ENCODE measurements at regions not wholly inside any gene's neighbourhood (a gene's known extent, or its start where the extent isn't known, plus 50 kb on each side); places are given as distances from the start of the nearest gene placed in this dataset.

DNA sequence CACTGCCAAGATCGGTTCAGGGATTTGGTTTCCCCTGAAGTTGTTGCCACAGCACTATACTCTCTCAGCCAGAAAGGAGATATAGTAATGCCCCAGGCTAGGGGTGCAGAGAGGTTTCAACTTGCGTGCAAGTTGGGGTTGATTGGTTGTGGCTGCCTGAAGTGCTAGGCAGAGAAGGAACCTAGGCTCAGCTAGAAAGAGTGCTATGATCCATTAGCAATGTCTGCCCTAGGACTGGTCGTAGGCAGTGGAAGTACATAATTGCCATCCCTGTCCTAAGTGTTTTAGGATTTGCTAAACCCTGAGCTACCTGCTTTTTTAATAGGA, 136.6 kb upstream of the SMIM23 start:
- no peaks in the 10 kb centered on the region for H3K4me1 ChIP-seq (ENCODE audit: control insufficient read depth, insufficient read depth, low read length)
- H3K27ac ChIP-seq (ENCODE audit: low read length), result no peak overlapping the region
- no peak for DNase-seq (ENCODE audit: low read depth, low spot score)
- no TSS peak for BruUV-seq (replicated peaks)
- H3K9me3 ChIP-seq (ENCODE audit: control insufficient read depth, insufficient read depth, low read depth, low read length), result no peaks in the 10 kb centered on the region; the same call in 1 of the 2 replicates
- intact Hi-C loops (cut with micrococcal nuclease; ENCODE audit: unreplicated experiment), result no loop called here
- TF ChIP-seq, protein P1, sequence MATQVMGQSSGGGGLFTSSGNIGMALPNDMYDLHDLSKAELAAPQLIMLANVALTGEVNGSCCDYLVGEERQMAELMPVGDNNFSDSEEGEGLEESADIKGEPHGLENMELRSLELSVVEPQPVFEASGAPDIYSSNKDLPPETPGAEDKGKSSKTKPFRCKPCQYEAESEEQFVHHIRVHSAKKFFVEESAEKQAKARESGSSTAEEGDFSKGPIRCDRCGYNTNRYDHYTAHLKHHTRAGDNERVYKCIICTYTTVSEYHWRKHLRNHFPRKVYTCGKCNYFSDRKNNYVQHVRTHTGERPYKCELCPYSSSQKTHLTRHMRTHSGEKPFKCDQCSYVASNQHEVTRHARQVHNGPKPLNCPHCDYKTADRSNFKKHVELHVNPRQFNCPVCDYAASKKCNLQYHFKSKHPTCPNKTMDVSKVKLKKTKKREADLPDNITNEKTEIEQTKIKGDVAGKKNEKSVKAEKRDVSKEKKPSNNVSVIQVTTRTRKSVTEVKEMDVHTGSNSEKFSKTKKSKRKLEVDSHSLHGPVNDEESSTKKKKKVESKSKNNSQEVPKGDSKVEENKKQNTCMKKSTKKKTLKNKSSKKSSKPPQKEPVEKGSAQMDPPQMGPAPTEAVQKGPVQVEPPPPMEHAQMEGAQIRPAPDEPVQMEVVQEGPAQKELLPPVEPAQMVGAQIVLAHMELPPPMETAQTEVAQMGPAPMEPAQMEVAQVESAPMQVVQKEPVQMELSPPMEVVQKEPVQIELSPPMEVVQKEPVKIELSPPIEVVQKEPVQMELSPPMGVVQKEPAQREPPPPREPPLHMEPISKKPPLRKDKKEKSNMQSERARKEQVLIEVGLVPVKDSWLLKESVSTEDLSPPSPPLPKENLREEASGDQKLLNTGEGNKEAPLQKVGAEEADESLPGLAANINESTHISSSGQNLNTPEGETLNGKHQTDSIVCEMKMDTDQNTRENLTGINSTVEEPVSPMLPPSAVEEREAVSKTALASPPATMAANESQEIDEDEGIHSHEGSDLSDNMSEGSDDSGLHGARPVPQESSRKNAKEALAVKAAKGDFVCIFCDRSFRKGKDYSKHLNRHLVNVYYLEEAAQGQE (IDR thresholded peaks at IDR 0.05; ENCODE audit: insufficient read depth in 1 of 2, low read depth in 2 of 2, low read length in 1 of 2), result no peak
- TF ChIP-seq POLR2AphosphoS5 (IDR thresholded peaks at IDR 0.05; ENCODE audit: low read depth, low read length) (no peak), CTCF (IDR thresholded peaks at IDR 0.05) (no peak), TCF7L2 (IDR thresholded peaks at IDR 0.05; ENCODE audit: low read depth, low read length) (no peak), SIN3A (IDR thresholded peaks at IDR 0.05; ENCODE audit: borderline replicate concordance, insufficient read depth, low read depth, low read length) (no peak)
- in situ Hi-C loops (cut with HindIII; ENCODE audit: low pct_unique_long_range_greater_than_20kb, low sequenced_read_pairs), result no loop called here
- no peak for ATAC-seq
- ChIA-PET POLR2A (no interaction called here), CTCF (interaction anchor here (0.6 kb wide), 1 partner anchor 43 kb away, joined by 3 read pairs; no protein-coding TSS in a partner anchor)
- no peaks in the 10 kb centered on the region for H3K27me3 ChIP-seq (ENCODE audit: control insufficient read depth, insufficient read depth, low read length)
- H3K4me3 ChIP-seq (ENCODE audit: low read depth in 2 of 2, low read length in 2 of 2), result no peak overlapping the region
- no peaks in the 10 kb centered on the region for H3K36me3 ChIP-seq (ENCODE audit: control insufficient read depth, insufficient read depth, low read length)

- in situ Hi-C loops (cut with HindIII; ENCODE audit: low pct_unique_long_range_greater_than_20kb, low sequenced_read_pairs), result no loop called here
- ATAC-seq (no peak), DNase-seq (ENCODE audit: low read depth, low spot score) (no peak)
- H3K4me1 ChIP-seq (ENCODE audit: control insufficient read depth, insufficient read depth, low read length), result no peaks in the 10 kb centered on the region
- no peaks in the 10 kb centered on the region for H3K36me3 ChIP-seq (ENCODE audit: control insufficient read depth, insufficient read depth, low read length)
- POLR2A ChIA-PET, result no interaction called here
- no peak overlapping the region for H3K27ac ChIP-seq (ENCODE audit: low read length)
- no peak overlapping the region for H3K4me3 ChIP-seq (ENCODE audit: low read depth in 2 of 2, low read length in 2 of 2)
- no peaks in the 10 kb centered on the region for H3K27me3 ChIP-seq (ENCODE audit: control insufficient read depth, insufficient read depth, low read length)
- TF ChIP-seq SIN3A (IDR thresholded peaks at IDR 0.05; ENCODE audit: borderline replicate concordance, insufficient read depth, low read depth, low read length) (no peak), CTCF (IDR thresholded peaks at IDR 0.05) (no peak), POLR2AphosphoS5 (IDR thresholded peaks at IDR 0.05; ENCODE audit: low read depth, low read length) (no peak), TCF7L2 (IDR thresholded peaks at IDR 0.05; ENCODE audit: low read depth, low read length) (no peak)
- TF ChIP-seq, protein P1 (IDR thresholded peaks at IDR 0.05; ENCODE audit: insufficient read depth in 1 of 2, low read depth in 2 of 2, low read length in 1 of 2), result no peak
- BruUV-seq (replicated peaks), result no TSS peak
- intact Hi-C loops (cut with micrococcal nuclease; ENCODE audit: unreplicated experiment), result no loop called here
- CTCF ChIA-PET, result no interaction called here
- no peaks in the 10 kb centered on the region; the same call in 1 of the 2 replicates for H3K9me3 ChIP-seq (ENCODE audit: control insufficient read depth, insufficient read depth, low read depth, low read length)
Observed at GRCh38 chr5:171650597-171650996, 135.0 kb upstream of the SMIM23 start.

All from Panc1 (cell line).